Activated naive CD4-positive, alpha-beta T cell treated with anti-CD3 and anti-CD28 coated beads for 36 hours (primary cell): ENCODE measurements at regions not wholly inside any gene's neighbourhood (a gene's known extent, or its start where the extent isn't known, plus 50 kb on each side); places are given as distances from the start of the nearest gene placed in this dataset.

ENCODE experiments used
- CTCF ChIA-PET: fragments of 350-600 bp; sonication (Branson Sonifier 250); formaldehyde crosslinking; loops from one replicate; lab custom pipeline; 2021; ENCODE audit warnings: antibody characterized with exemption; lab: Charles Lee
- DNase-seq: peaks from one replicate; pipeline ENCODE4 v3.0.0-alpha.2; 2020
- H3K27ac Mint-ChIP-seq: one replicate; pipeline ENCODE4 v1.8.0; 2021; ENCODE audit warnings: mild to moderate bottlenecking, mixed read lengths
- H3K27me3 Mint-ChIP-seq: one replicate; pipeline ENCODE4 v1.8.0; 2021; ENCODE audit warnings: low read depth, mixed read lengths
- H3K36me3 Mint-ChIP-seq: one replicate; pipeline ENCODE4 v1.8.0; 2021; ENCODE audit warnings: low read depth, mixed read lengths
- H3K4me1 Mint-ChIP-seq: one replicate; pipeline ENCODE4 v1.8.0; 2021; ENCODE audit warnings: low read depth, mixed read lengths
- H3K4me3 Mint-ChIP-seq: one replicate; pipeline ENCODE4 v1.8.0; 2021; ENCODE audit warnings: mild to moderate bottlenecking, moderate library complexity, mixed read lengths
- H3K9me3 Mint-ChIP-seq: one replicate; pipeline ENCODE4 v1.8.0; 2021; ENCODE audit warnings: mixed read lengths
- intact Hi-C: fragments of 100-400 bp; cut with micrococcal nuclease; formaldehyde crosslinking; loops from one replicate; pipeline ENCODE4 v1.15.1; 2023

- no peak overlapping the region for H3K27ac Mint-ChIP-seq
- H3K36me3 Mint-ChIP-seq: no peaks in the 10 kb centered on the region
- CTCF ChIA-PET: interaction anchor here (0.7 kb wide), 1 partner anchor 55 kb away, joined by 5 read pairs; no protein-coding TSS in a partner anchor
- no peak for DNase-seq
- no peaks in the 10 kb centered on the region for H3K9me3 Mint-ChIP-seq
- H3K4me3 Mint-ChIP-seq: no peak overlapping the region
- intact Hi-C loops: loop anchor here (5.0 kb wide), 3 partner anchors 48 to 328 kb away; no protein-coding TSS in a partner anchor
- H3K27me3 Mint-ChIP-seq: no peaks in the 10 kb centered on the region
- peaks cover 47% of the 10 kb centered on the region for H3K4me1 Mint-ChIP-seq
These were observed 121.2 kb downstream of the FOXB1 start for GRCh38 chr15:60125334-60125733.

DNA sequence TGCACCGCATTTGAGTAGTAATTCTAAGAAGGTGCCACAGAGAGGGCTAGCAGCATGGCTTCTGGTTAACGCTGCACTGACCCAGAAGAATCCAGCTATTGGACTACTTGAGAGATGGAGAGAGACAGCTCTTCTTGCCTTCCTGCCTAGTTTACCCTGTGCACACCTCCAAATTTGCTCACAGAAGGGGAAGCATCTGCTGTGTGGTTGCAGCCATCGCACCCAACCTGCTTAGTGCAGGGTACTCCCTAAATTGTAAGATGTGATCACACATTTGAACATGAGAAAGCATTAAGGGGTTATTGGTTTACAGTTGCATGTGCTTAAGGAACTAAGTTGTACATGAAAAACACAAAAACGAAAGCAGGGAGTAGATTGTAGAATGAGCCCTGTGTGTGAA, 122.1 kb downstream of the FOXB1 start:
- Mint-ChIP-seq H3K4me3 (no peak overlapping the region), H3K27me3 (no peaks in the 10 kb centered on the region), H3K36me3 (no peaks in the 10 kb centered on the region), H3K9me3 (no peaks in the 10 kb centered on the region), H3K27ac (no peak overlapping the region), H3K4me1 (peaks cover 48% of the 10 kb centered on the region)
- CTCF ChIA-PET: interaction anchor here (0.6 to 1.1 kb wide), 2 partner anchors 47 to 102 kb away, joined by 3 read pairs; no protein-coding TSS in a partner anchor
- intact Hi-C loops: loop anchor here (5.0 kb wide), 3 partner anchors 49 to 329 kb away; no protein-coding TSS in a partner anchor
- no peak for DNase-seq

DNA sequence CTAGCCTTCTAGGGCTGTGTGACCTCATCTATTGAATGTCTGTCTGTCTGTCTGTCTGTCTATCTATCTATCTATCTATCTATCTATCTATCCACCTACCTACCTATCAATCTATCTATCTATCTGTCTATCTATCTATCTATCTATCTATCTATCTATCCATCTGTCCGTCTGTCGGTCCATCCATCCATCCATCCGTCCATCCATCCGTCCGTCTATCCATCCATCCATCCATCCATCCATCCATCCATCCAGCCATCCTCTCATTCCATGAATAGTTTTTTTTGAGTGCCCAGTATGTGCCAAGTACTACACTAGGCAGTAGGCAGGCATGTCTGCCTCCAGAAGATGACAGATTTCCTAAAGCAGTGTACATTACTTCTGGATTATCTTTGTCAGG, 122.5 kb downstream of the FOXB1 start:
- peaks cover 46% of the 10 kb centered on the region for H3K4me1 Mint-ChIP-seq

DNA sequence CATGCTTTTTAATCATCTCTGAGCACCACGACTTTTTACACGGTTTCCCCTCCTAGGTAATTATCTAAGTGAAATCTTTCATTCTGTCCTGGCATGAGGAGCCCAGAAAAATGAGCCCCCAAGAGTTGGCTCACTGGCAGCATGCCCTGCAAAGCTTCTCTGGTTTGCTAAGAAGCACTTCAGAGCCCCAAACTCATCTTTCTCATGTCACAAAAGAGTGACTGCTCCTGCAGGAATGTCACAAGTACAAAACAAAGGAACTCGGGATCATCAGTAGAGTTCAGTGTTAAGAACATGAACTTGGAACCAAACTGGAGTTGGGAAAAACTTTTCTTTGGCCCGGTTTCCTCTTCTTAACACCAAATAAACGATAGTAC, 123.9 kb downstream of the FOXB1 start:
- Mint-ChIP-seq H3K27me3 (no peaks in the 10 kb centered on the region), H3K9me3 (no peaks in the 10 kb centered on the region), H3K36me3 (no peaks in the 10 kb centered on the region), H3K4me3 (peak overlapping the region; percentile 59), H3K4me1 (peaks cover 40% of the 10 kb centered on the region), H3K27ac (peak overlapping the region; percentile 56)
- intact Hi-C loops: loop anchor here (1.0 to 5.0 kb wide), 8 partner anchors 51 to 437 kb away; no protein-coding TSS in a partner anchor
- DNase-seq: no peak
- CTCF ChIA-PET: interaction anchor here (0.6 to 2.3 kb wide), 5 partner anchors 129 to 325 kb away, joined by 3 to 11 read pairs (median 3); no protein-coding TSS in a partner anchor

More for the DNA sequence above, 122.5 kb downstream of the FOXB1 start:
- Mint-ChIP-seq H3K27me3 (no peaks in the 10 kb centered on the region), H3K27ac (no peak overlapping the region), H3K36me3 (no peaks in the 10 kb centered on the region), H3K9me3 (no peaks in the 10 kb centered on the region), H3K4me3 (peak overlapping the region; percentile 59)
- CTCF ChIA-PET: interaction anchor here (0.6 to 2.3 kb wide), 6 partner anchors 47 to 435 kb away, joined by 3 to 11 read pairs (median 4); no protein-coding TSS in a partner anchor
- intact Hi-C loops: loop anchor here (1.0 to 5.0 kb wide), 8 partner anchors 49 to 435 kb away; no protein-coding TSS in a partner anchor
- no peak for DNase-seq

DNA sequence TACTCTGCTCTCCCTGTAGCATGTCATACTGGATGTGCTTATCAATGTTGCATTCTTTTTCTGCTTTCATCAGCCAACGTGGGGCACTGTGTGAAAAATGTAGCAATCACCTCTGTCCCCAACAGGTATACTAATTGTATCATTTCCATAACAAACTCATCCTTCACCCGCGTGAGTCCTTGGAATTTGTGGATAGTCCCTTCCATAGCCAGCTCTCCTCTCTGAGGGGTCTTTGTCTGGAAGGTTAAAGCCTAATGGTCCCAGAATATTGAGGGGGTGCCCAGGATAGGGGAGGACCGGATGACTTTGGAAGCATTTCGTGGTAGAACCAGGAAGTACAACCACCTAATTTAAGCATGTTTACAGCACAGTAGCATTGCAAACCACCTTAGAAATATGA, 124.6 kb downstream of the FOXB1 start:
- Mint-ChIP-seq H3K27me3 (no peaks in the 10 kb centered on the region), H3K27ac (no peak overlapping the region), H3K4me3 (no peak overlapping the region), H3K9me3 (no peaks in the 10 kb centered on the region), H3K4me1 (peaks cover 40% of the 10 kb centered on the region), H3K36me3 (no peaks in the 10 kb centered on the region)
- CTCF ChIA-PET: interaction anchor here (0.6 to 2.3 kb wide), 2 partner anchors 211 to 539 kb away, joined by 3 to 11 read pairs; no protein-coding TSS in a partner anchor
- intact Hi-C loops: loop anchor here (5.0 kb wide), 3 partner anchors 51 to 331 kb away; no protein-coding TSS in a partner anchor
- DNase-seq: no peak

DNA sequence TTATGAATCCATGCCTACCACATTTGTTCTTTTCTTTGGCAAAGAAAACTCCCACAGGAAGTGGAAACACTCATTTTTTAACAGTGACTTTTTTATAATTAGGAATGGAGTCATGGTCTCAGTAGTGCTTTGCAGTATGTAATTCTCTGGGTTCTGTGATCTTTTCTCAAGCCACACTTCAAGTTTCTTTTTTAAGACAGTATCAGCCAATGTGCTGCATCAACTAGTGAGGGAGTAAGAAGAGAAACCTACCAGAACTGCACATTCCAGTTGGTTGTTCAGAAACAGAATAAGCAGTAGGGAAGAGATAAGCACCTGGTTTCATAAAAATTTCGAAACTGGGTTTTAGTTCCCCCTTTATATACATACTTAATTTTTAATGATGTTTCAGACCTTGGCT, 126.3 kb downstream of the FOXB1 start:
- H3K9me3 Mint-ChIP-seq: no peaks in the 10 kb centered on the region
- intact Hi-C loops: no loop called here

DNA sequence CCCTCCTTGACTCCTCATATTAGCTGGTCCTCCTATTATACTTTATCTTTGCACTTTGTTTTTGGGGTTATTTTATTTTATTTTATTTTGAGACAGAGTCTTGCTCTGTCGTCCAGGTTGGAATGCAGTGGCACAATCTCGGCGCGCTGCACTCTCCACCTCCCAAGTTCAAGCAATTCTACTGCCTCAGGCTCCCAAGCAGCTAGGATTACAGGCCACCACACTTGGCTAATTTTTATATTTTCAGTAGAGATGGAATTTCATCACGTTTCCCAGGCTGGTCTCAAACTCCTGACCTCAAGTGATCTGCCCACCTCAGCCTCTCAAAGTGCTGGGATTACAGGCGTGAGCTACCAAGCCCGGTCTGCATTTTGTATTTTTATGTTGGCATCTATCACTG, 126.7 kb downstream of the FOXB1 start:
- intact Hi-C loops: no loop called here
- no peak overlapping the region for H3K4me3 Mint-ChIP-seq
- DNase-seq: no peak
- H3K27ac Mint-ChIP-seq: no peak overlapping the region
- no peaks in the 10 kb centered on the region for H3K9me3 Mint-ChIP-seq
- H3K36me3 Mint-ChIP-seq: no peaks in the 10 kb centered on the region
- H3K4me1 Mint-ChIP-seq: peaks cover 29% of the 10 kb centered on the region
- H3K27me3 Mint-ChIP-seq: no peaks in the 10 kb centered on the region
- CTCF ChIA-PET: interaction anchor here (1.7 kb wide), 1 partner anchor 211 kb away, joined by 3 read pairs; no protein-coding TSS in a partner anchor

More for the DNA sequence above, 126.3 kb downstream of the FOXB1 start:
- Mint-ChIP-seq H3K36me3 (no peaks in the 10 kb centered on the region), H3K4me1 (peaks cover 29% of the 10 kb centered on the region), H3K27me3 (no peaks in the 10 kb centered on the region), H3K4me3 (no peak overlapping the region), H3K27ac (no peak overlapping the region)
- DNase-seq: no peak
- CTCF ChIA-PET: interaction anchor here (1.7 kb wide), 1 partner anchor 211 kb away, joined by 3 read pairs; no protein-coding TSS in a partner anchor

DNA sequence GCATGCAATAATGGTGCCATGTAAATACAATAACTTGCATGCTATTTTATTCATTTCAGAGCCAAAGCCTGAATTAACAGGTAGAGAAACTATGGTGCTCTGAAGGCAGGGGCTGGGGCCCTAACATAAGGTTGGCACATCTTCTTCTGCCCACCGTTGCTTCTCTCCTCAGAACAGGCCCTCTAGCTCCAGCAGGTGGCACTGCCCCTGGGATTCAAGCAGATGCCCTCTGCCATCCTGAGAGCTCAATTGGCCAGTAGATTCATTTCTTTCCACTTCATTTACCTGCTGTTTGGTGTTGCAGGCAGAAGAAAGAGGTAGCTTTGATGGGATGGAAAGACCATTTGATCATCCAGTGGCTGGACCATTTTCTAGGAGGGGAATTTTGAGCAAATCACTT, 130.5 kb downstream of the FOXB1 start:
- Mint-ChIP-seq H3K36me3 (no peaks in the 10 kb centered on the region), H3K4me1 (peaks cover 4% of the 10 kb centered on the region), H3K9me3 (no peaks in the 10 kb centered on the region), H3K27ac (no peak overlapping the region), H3K27me3 (no peaks in the 10 kb centered on the region), H3K4me3 (no peak overlapping the region)
- no peak for DNase-seq
- intact Hi-C loops: no loop called here
- CTCF ChIA-PET: interaction anchor here (0.9 to 1.1 kb wide), 2 partner anchors 78 to 119 kb away, joined by 3 read pairs; no protein-coding TSS in a partner anchor

DNA sequence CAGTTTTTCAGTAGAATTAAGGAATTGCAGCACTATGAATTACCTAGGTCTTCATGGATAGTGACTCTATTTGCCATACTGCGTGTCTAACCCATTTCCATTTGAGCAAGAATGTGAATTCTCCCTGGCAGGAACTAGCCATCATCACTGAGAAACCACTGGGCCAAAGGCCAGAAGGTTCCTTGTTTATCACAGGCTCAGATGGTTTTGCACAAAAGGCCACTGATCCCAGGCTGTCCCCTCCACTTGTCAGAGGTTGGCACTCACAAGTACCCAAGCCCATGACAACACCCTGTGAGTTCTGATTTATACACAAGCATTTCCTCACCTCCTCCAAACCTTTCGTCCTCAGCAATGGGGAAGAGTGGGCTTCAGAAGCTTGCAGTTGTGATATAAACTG, 131.8 kb downstream of the FOXB1 start:
- peaks cover 6% of the 10 kb centered on the region for H3K27me3 Mint-ChIP-seq
- intact Hi-C loops: no loop called here

GRCh38 chr15:60137711-60138396, 133.7 kb downstream of the FOXB1 start:
- H3K27ac Mint-ChIP-seq: no peak overlapping the region
- DNase-seq: no peak
- no peaks in the 10 kb centered on the region for H3K36me3 Mint-ChIP-seq
- no peak overlapping the region for H3K4me3 Mint-ChIP-seq
- CTCF ChIA-PET: interaction anchor here (0.6 to 1.2 kb wide), 2 partner anchors 221 to 413 kb away, joined by 3 to 5 read pairs; no protein-coding TSS in a partner anchor
- intact Hi-C loops: no loop called here
- H3K4me1 Mint-ChIP-seq: no peaks in the 10 kb centered on the region
- no peaks in the 10 kb centered on the region for H3K9me3 Mint-ChIP-seq
- H3K27me3 Mint-ChIP-seq: peaks cover 8% of the 10 kb centered on the region

More for the DNA sequence above, 131.8 kb downstream of the FOXB1 start:
- no peak overlapping the region for H3K4me3 Mint-ChIP-seq
- no peaks in the 10 kb centered on the region for H3K36me3 Mint-ChIP-seq
- no peaks in the 10 kb centered on the region for H3K9me3 Mint-ChIP-seq
- no peak overlapping the region for H3K27ac Mint-ChIP-seq
- no peaks in the 10 kb centered on the region for H3K4me1 Mint-ChIP-seq
- CTCF ChIA-PET: no interaction called here
- no peak for DNase-seq

DNA sequence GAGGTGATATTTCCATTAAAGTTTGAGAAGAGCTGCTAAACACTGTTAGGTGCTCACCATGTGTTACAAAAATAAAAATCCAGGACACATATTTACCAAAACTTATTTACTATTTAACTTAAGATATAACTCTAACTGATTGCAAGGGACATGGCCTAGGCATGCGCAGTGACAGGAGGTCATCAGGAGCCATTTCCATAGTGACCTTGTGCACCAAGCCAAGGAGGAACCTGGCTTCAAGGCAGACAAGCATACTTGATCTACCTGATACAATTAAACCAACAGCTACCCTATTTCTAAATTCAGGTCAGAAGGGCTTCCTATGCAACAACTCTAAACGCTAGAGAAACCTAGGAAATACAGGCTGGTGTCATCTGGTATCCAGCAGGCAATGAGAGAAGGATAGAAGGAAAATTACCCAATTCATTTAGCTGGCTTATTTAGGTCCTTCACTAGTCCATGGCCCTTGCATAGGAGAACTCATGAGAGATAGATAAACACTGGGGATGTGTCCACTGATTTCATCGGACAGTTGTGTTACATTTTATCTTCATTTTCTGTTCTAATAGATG, 134.4 kb downstream of the FOXB1 start:
- peaks cover 8% of the 10 kb centered on the region for H3K27me3 Mint-ChIP-seq
- DNase-seq: no peak
- H3K4me3 Mint-ChIP-seq: no peak overlapping the region

DNA sequence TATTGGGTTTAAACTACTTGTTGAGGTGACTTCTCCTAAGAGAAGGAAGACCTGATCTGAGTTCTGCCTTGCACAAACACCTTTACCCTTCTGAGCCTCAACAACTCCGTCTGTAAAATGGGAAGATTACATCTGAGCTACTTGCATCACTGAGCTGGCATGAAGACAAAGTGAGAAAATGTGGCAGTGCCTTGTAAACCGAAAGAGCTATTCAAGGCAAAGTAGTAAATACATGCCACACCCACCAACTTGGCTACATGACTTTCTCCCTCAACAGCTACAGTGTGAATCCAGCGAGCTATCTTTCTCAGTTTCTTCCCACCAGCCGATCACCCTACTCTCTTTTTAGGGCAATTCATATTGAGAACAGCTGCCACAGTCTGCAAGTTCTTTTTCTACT, 148.3 kb downstream of the FOXB1 start:
- H3K9me3 Mint-ChIP-seq: no peaks in the 10 kb centered on the region

More for the DNA sequence above, 134.4 kb downstream of the FOXB1 start:
- H3K4me1 Mint-ChIP-seq: no peaks in the 10 kb centered on the region
- H3K36me3 Mint-ChIP-seq: no peaks in the 10 kb centered on the region
- H3K9me3 Mint-ChIP-seq: no peaks in the 10 kb centered on the region
- no peak overlapping the region for H3K27ac Mint-ChIP-seq
- intact Hi-C loops: no loop called here
- CTCF ChIA-PET: interaction anchor here (0.6 to 1.2 kb wide), 2 partner anchors 221 to 413 kb away, joined by 3 to 5 read pairs; no protein-coding TSS in a partner anchor

More for the DNA sequence above, 148.3 kb downstream of the FOXB1 start:
- Mint-ChIP-seq H3K4me3 (no peak overlapping the region), H3K27me3 (peaks cover 17% of the 10 kb centered on the region), H3K27ac (no peak overlapping the region), H3K36me3 (no peaks in the 10 kb centered on the region), H3K4me1 (peaks cover 3% of the 10 kb centered on the region)
- DNase-seq: no peak
- CTCF ChIA-PET: interaction anchor here (0.8 kb wide), 1 partner anchor 10 kb away, joined by 5 read pairs; no protein-coding TSS in a partner anchor
- intact Hi-C loops: no loop called here
